Lower lobe of right lung (tissue), 2 donors: ENCODE measurements at regions not wholly inside any gene's neighbourhood (a gene's known extent, or its start where the extent isn't known, plus 50 kb on each side); places are given as distances from the start of the nearest gene placed in this dataset.

ENCODE experiments used
- ATAC-seq, 2 donors: fragments of 200-7000 bp; cut with Tn5 transposase; one replicate each; pipeline ENCODE4 v1.9.1; 2020 to 2022; ENCODE audit warnings: mild to moderate bottlenecking in 2 of 2, moderate library complexity in 2 of 2
- DNase-seq: peaks from one replicate; pipeline ENCODE4 v3.0.0-alpha.2; 2020
- H3K27ac ChIP-seq: fragments of 200-600 bp; one replicate; pipeline ENCODE4 v1.8.0; 2022
- H3K27me3 ChIP-seq: fragments of 200-600 bp; one replicate; pipeline ENCODE4 v1.8.0; 2022; ENCODE audit warnings: low read depth
- H3K36me3 ChIP-seq: fragments of 200-600 bp; one replicate; pipeline ENCODE4 v1.8.0; 2022; ENCODE audit warnings: mild to moderate bottlenecking
- H3K4me1 ChIP-seq: fragments of 200-600 bp; one replicate; pipeline ENCODE4 v1.8.0; 2022
- H3K4me3 ChIP-seq: fragments of 200-600 bp; one replicate; pipeline ENCODE4 v1.8.0; 2022; ENCODE audit warnings: mild to moderate bottlenecking
- H3K9me3 ChIP-seq: fragments of 200-600 bp; one replicate; pipeline ENCODE4 v1.8.0; 2022
- CTCF ChIP-seq: fragments of 200-600 bp; IDR thresholded peaks from one replicate; pipeline ENCODE4 v1.8.0; 2022; ENCODE audit warnings: antibody characterized with exemption, mild to moderate bottlenecking
- intact Hi-C: fragments of 100-400 bp; cut with DNase I; formaldehyde crosslinking; loops from one replicate; pipeline ENCODE4 v1.11.0; 2022
- donor health status: DM: no; HTN: yes; CAD: no; lungs with severe emphysema.

- no peak overlapping the region for H3K4me3 ChIP-seq
- DNase-seq, result no peak
- TF ChIP-seq CTCF, result no peak
Observed at GRCh38 chr16:6547131-6547530, 785.5 kb upstream of the RBFOX1 start.

GRCh38 chr16:6545329-6545728 lies 787.3 kb upstream of the RBFOX1 start:
- Histone ChIP-seq H3K9me3 (no peaks in the 10 kb centered on the region), H3K4me1 (no peaks in the 10 kb centered on the region), H3K36me3 (no peaks in the 10 kb centered on the region), H3K27ac (no peak overlapping the region), H3K4me3 (no peak overlapping the region), H3K27me3 (no peaks in the 10 kb centered on the region)
- DNase-seq (no peak), ATAC-seq (no peak)
- TF ChIP-seq CTCF, result no peak
- intact Hi-C loops, result no loop called here

More at GRCh38 chr16:6547131-6547530, 785.5 kb upstream of the RBFOX1 start:
- no peaks in the 10 kb centered on the region for H3K4me1 ChIP-seq
- no peaks in the 10 kb centered on the region for H3K27me3 ChIP-seq
- H3K27ac ChIP-seq, result no peak overlapping the region
- H3K9me3 ChIP-seq, result no peaks in the 10 kb centered on the region
- no peaks in the 10 kb centered on the region for H3K36me3 ChIP-seq
- intact Hi-C loops, result no loop called here
- no peak for ATAC-seq

- DNase-seq, result no peak
- no peak for TF ChIP-seq CTCF
- Histone ChIP-seq H3K4me1 (no peaks in the 10 kb centered on the region), H3K9me3 (no peaks in the 10 kb centered on the region), H3K27me3 (no peaks in the 10 kb centered on the region), H3K27ac (no peak overlapping the region), H3K36me3 (no peaks in the 10 kb centered on the region), H3K4me3 (no peak overlapping the region)
- intact Hi-C loops, result no loop called here
- ATAC-seq, result no peak
Observed at GRCh38 chr16:6541267-6541666, 791.4 kb upstream of the RBFOX1 start.

GRCh38 chr16:6536411-6536810 lies 796.2 kb upstream of the RBFOX1 start:
- H3K36me3 ChIP-seq, result no peaks in the 10 kb centered on the region
- no peak overlapping the region for H3K27ac ChIP-seq
- H3K27me3 ChIP-seq, result no peaks in the 10 kb centered on the region
- H3K9me3 ChIP-seq, result no peaks in the 10 kb centered on the region
- H3K4me1 ChIP-seq, result no peaks in the 10 kb centered on the region
- intact Hi-C loops, result no loop called here
- ATAC-seq (no peak), DNase-seq (no peak)
- TF ChIP-seq CTCF, result no peak
- H3K4me3 ChIP-seq, result no peak overlapping the region

GRCh38 chr16:6531067-6531466 lies 801.6 kb upstream of the RBFOX1 start:
- Histone ChIP-seq H3K27ac (no peak overlapping the region), H3K36me3 (no peaks in the 10 kb centered on the region), H3K9me3 (no peaks in the 10 kb centered on the region), H3K4me3 (no peak overlapping the region), H3K27me3 (no peaks in the 10 kb centered on the region), H3K4me1 (no peaks in the 10 kb centered on the region)
- intact Hi-C loops, result no loop called here
- ATAC-seq (no peak), DNase-seq (no peak)
- TF ChIP-seq CTCF, result no peak

- intact Hi-C loops, result no loop called here
- no peak for TF ChIP-seq CTCF
- Histone ChIP-seq H3K36me3 (no peaks in the 10 kb centered on the region), H3K9me3 (no peaks in the 10 kb centered on the region), H3K27ac (no peak overlapping the region), H3K4me1 (no peaks in the 10 kb centered on the region), H3K27me3 (no peaks in the 10 kb centered on the region), H3K4me3 (no peak overlapping the region)
- no peak for ATAC-seq
- no peak for DNase-seq
Observed at GRCh38 chr16:6528217-6528616, 804.4 kb upstream of the RBFOX1 start.
